DOHH2 (cell line): ENCODE measurements at regions not wholly inside any gene's neighbourhood (a gene's known extent, or its start where the extent isn't known, plus 50 kb on each side); places are given as distances from the start of the nearest gene placed in this dataset.

ENCODE experiments used
- EZH2phosphoT487 ChIP-seq: fragments of 200-600 bp; sonication (generic); IDR thresholded peaks from 2 replicates; pipeline ENCODE4 v1.6.1; 2017; ENCODE audit warnings: borderline replicate concordance, mild to moderate bottlenecking, antibody characterized with exemption, low read length, moderate library complexity, mixed read lengths
- TF ChIP-seq, protein P1 (sequence below): fragments of 200-600 bp; sonication (generic); IDR thresholded peaks from one replicate; pipeline ENCODE4 v1.5.1; 2014; ENCODE audit warnings: antibody characterized with exemption, mild to moderate bottlenecking, low read depth, low read length; ENCODE audit not compliant: poor library complexity, severe bottlenecking

DNA sequence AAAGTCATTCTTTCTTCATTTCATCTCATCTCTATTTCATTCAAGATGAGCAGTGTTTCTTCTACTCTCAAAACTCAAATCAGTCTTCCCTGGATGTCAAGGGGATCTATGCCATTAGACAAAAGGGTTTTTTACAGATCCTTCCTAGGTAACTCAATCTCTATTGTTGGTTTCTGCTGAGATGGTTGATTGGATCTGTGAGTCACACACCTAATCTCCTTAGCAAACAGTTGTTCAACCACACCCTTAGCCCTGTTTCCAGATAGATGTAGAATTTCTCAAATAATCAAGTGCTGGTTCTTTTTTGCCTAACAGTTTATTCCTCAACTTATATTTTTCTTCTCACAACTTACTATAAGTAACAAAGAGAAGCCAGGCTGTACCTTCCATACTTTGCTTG, 200.5 kb downstream of the KDR start:
- TF ChIP-seq, protein P1, sequence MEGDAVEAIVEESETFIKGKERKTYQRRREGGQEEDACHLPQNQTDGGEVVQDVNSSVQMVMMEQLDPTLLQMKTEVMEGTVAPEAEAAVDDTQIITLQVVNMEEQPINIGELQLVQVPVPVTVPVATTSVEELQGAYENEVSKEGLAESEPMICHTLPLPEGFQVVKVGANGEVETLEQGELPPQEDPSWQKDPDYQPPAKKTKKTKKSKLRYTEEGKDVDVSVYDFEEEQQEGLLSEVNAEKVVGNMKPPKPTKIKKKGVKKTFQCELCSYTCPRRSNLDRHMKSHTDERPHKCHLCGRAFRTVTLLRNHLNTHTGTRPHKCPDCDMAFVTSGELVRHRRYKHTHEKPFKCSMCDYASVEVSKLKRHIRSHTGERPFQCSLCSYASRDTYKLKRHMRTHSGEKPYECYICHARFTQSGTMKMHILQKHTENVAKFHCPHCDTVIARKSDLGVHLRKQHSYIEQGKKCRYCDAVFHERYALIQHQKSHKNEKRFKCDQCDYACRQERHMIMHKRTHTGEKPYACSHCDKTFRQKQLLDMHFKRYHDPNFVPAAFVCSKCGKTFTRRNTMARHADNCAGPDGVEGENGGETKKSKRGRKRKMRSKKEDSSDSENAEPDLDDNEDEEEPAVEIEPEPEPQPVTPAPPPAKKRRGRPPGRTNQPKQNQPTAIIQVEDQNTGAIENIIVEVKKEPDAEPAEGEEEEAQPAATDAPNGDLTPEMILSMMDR = no peak
- no peak for TF ChIP-seq EZH2phosphoT487
